IMR-90 (cell line): ENCODE measurements at regions not wholly inside any gene's neighbourhood (a gene's known extent, or its start where the extent isn't known, plus 50 kb on each side); places are given as distances from the start of the nearest gene placed in this dataset.

Experiments used
- ATAC-seq: fragments of 200-7000 bp; cut with Tn5 transposase; 2 replicates; pipeline ENCODE4 v1.9.1; 2020; ENCODE audit warnings: low read depth, mild to moderate bottlenecking, moderate library complexity
- BruUV-seq: library from RNA; stranded (reverse); fragments of 400-500 nt; replicated peaks from 2 replicates; lab custom pipeline; 2021; lab: Mats Ljungman, UMichigan
- CTCF ChIA-PET: fragments of 300-600 bp; formaldehyde crosslinking; extraction: SDS; loops from one replicate; lab custom pipeline; 2021; ENCODE audit warnings: antibody characterized with exemption; lab: Yijun Ruan, JAX
- POLR2A ChIA-PET: fragments of 300-600 bp; sonication (Branson Sonifier 250); formaldehyde crosslinking; loops from one replicate; lab custom pipeline; 2022; ENCODE audit warnings: antibody characterized with exemption; ENCODE audit not compliant: unreplicated experiment; lab: Charles Lee
- DNase-seq: peaks from one replicate; pipeline ENCODE4 v3.0.0; 2013
- H2AFZ ChIP-seq: replicated peaks from 2 replicates; pipeline ENCODE3; 2013; ENCODE audit warnings: low read length, mild to moderate bottlenecking; ENCODE audit not compliant: poor library complexity
- H2AK5ac ChIP-seq: 2 replicates; pipeline ENCODE4 v1.6.1; 2013; ENCODE audit warnings: low read depth, low read length, inconsistent platforms
- H2AK9ac ChIP-seq: replicated peaks from 2 replicates; pipeline ENCODE3; 2013; ENCODE audit warnings: mild to moderate bottlenecking, low read depth, low read length, moderate library complexity; ENCODE audit not compliant: poor library complexity
- H2BK120ac ChIP-seq: 2 replicates; pipeline ENCODE4 v1.6.1; 2013; ENCODE audit warnings: low read depth, low read length, inconsistent platforms
- H2BK15ac ChIP-seq: 3 replicates; pipeline ENCODE4 v1.6.1; 2013; ENCODE audit warnings: low read depth, low read length, inconsistent platforms
- H2BK20ac ChIP-seq: 2 replicates; pipeline ENCODE4 v1.6.1; 2013; ENCODE audit warnings: low read depth, mild to moderate bottlenecking, inconsistent platforms, low read length, moderate library complexity
- H2BK5ac ChIP-seq: 2 replicates; pipeline ENCODE4 v1.6.1; 2013; ENCODE audit warnings: mild to moderate bottlenecking, low read depth, low read length, inconsistent platforms; ENCODE audit not compliant: poor library complexity, severe bottlenecking
- H3K14ac ChIP-seq: replicated peaks from 2 replicates; pipeline ENCODE4 v1.6.1; 2013; ENCODE audit warnings: low read depth, low read length, inconsistent platforms
- H3K18ac ChIP-seq: 2 replicates; pipeline ENCODE4 v1.6.1; 2013; ENCODE audit warnings: low read depth, low read length, control low read depth
- H3K23ac ChIP-seq: 2 replicates; pipeline ENCODE4 v1.6.1; 2013; ENCODE audit warnings: low read depth, low read length, inconsistent platforms
- H3K27ac ChIP-seq: 2 replicates; pipeline ENCODE4 v1.5.1; 2013; ENCODE audit warnings: mild to moderate bottlenecking, control low read depth, low read length; ENCODE audit not compliant: insufficient read depth
- H3K27me3 ChIP-seq: 2 replicates; pipeline ENCODE4 v1.6.1; 2013; ENCODE audit warnings: low read length; ENCODE audit not compliant: control insufficient read depth, insufficient read depth
- H3K36me3 ChIP-seq: 2 replicates; pipeline ENCODE4 v1.6.1; 2013; ENCODE audit warnings: low read length, mixed read lengths; ENCODE audit not compliant: control insufficient read depth, insufficient read depth
- H3K4ac ChIP-seq: 2 replicates; pipeline ENCODE4 v1.6.1; 2013; ENCODE audit warnings: low read depth, low read length, inconsistent platforms
- H3K4me1 ChIP-seq: 2 replicates; pipeline ENCODE4 v1.6.1; 2013; ENCODE audit warnings: low read length, mixed read lengths; ENCODE audit not compliant: control insufficient read depth, insufficient read depth
- H3K4me2 ChIP-seq: 2 replicates; pipeline ENCODE4 v1.6.1; 2013; ENCODE audit warnings: low read depth, mild to moderate bottlenecking, control low read depth, low read length, moderate library complexity
- H3K4me3 ChIP-seq: 2 replicates; pipeline ENCODE4 v1.5.1; 2013; ENCODE audit warnings: low read depth, mild to moderate bottlenecking, control low read depth, low read length, moderate library complexity; ENCODE audit not compliant: insufficient read depth
- H3K56ac ChIP-seq: 2 replicates; pipeline ENCODE4 v1.6.1; 2013; ENCODE audit warnings: low read length, inconsistent platforms; ENCODE audit not compliant: insufficient read depth; ENCODE audit errors: extremely low read depth
- H3K79me1 ChIP-seq, 2 experiments: 2 replicates each; pipeline ENCODE4 v1.6.1; 2013; ENCODE audit warnings: low read length in 2 of 2, inconsistent platforms in 1 of 2, low read depth in 1 of 2
- H3K9ac ChIP-seq: 2 replicates; pipeline ENCODE4 v1.6.1; 2013; ENCODE audit warnings: low read depth, low read length, control low read depth
- H3K9me1 ChIP-seq: 2 replicates; pipeline ENCODE4 v1.6.1; 2013; ENCODE audit warnings: low read length, inconsistent platforms; ENCODE audit not compliant: insufficient read depth
- H3K9me3 ChIP-seq: 2 replicates; pipeline ENCODE4 v1.6.1; 2013; ENCODE audit warnings: low read length; ENCODE audit not compliant: control insufficient read depth, insufficient read depth
- H4K20me1 ChIP-seq: 2 replicates; pipeline ENCODE4 v1.6.1; 2013; ENCODE audit warnings: low read length, inconsistent platforms; ENCODE audit not compliant: insufficient read depth
- H4K5ac ChIP-seq: 2 replicates; pipeline ENCODE4 v1.6.1; 2013; ENCODE audit warnings: mild to moderate bottlenecking, low read depth, low read length, control low read depth
- H4K8ac ChIP-seq, 2 experiments: 2 replicates each; pipeline ENCODE4 v1.6.1; 2013; ENCODE audit warnings: low read depth in 2 of 2, low read length in 2 of 2, control low read depth in 1 of 2, inconsistent platforms in 1 of 2
- H4K91ac ChIP-seq: 2 replicates; pipeline ENCODE4 v1.6.1; 2013; ENCODE audit warnings: low read depth, low read length, inconsistent platforms; ENCODE audit not compliant: insufficient read depth
- BHLHE40 ChIP-seq: fragments of 150-350 bp; IDR thresholded peaks from 2 replicates; pipeline ENCODE4 v1.6.1; 2016; ENCODE audit warnings: mild to moderate bottlenecking, low read depth, low read length
- CEBPB ChIP-seq: IDR thresholded peaks from 2 replicates; pipeline ENCODE4 v1.6.1; 2012; ENCODE audit warnings: low read depth, low read length, improper control_type of control experiment
- CHD1 ChIP-seq: IDR thresholded peaks from 2 replicates; pipeline ENCODE4 v1.6.1; 2012; ENCODE audit warnings: low read depth, low read length, improper control_type of control experiment
- FOS ChIP-seq: fragments of 150-350 bp; IDR thresholded peaks from 2 replicates; pipeline ENCODE4 v1.6.1; 2016; ENCODE audit warnings: low read depth, low read length
- MAFK ChIP-seq: IDR thresholded peaks from 2 replicates; pipeline ENCODE4 v1.6.1; 2012; ENCODE audit warnings: low read depth, low read length, improper control_type of control experiment
- MAZ ChIP-seq: IDR thresholded peaks from 2 replicates; pipeline ENCODE4 v1.6.1; 2012; ENCODE audit warnings: low read depth, mild to moderate bottlenecking, low read length, improper control_type of control experiment, moderate library complexity, borderline replicate concordance
- MXI1 ChIP-seq: IDR thresholded peaks from 2 replicates; pipeline ENCODE4 v1.6.1; 2012; ENCODE audit warnings: low read depth, mild to moderate bottlenecking, low read length, moderate library complexity, borderline replicate concordance
- NFE2L2 ChIP-seq: fragments of 150-350 bp; IDR thresholded peaks from 2 replicates; pipeline ENCODE4 v1.6.1; 2016; ENCODE audit warnings: low read depth, mild to moderate bottlenecking, low read length
- POLR2A ChIP-seq: IDR thresholded peaks from 2 replicates; pipeline ENCODE4 v1.6.1; 2012; ENCODE audit warnings: mild to moderate bottlenecking, low read depth, low read length
- RAD21 ChIP-seq: IDR thresholded peaks from 2 replicates; pipeline ENCODE4 v1.6.1; 2012; ENCODE audit warnings: low read length, improper control_type of control experiment
- RCOR1 ChIP-seq: IDR thresholded peaks from 2 replicates; pipeline ENCODE4 v1.6.1; 2012; ENCODE audit warnings: mild to moderate bottlenecking, low read length, improper control_type of control experiment; ENCODE audit not compliant: insufficient replicate concordance
- RFX5 ChIP-seq: IDR thresholded peaks from 2 replicates; pipeline ENCODE4 v1.8.0; 2012; ENCODE audit warnings: low read depth, mild to moderate bottlenecking, low read length, moderate library complexity
- SMC3 ChIP-seq: fragments of 150-350 bp; IDR thresholded peaks from 2 replicates; pipeline ENCODE4 v1.6.1; 2016; ENCODE audit warnings: low read depth, mild to moderate bottlenecking, antibody characterized with exemption, low read length, moderate library complexity
- WGBS, 2 experiments: methylation state at CpG; one replicate each; pipeline versions ENCODE4 v1.1.5 to v1.1.7; 2013; ENCODE audit warnings: missing lambda C conversion rate in 2 of 2; ENCODE audit not compliant: insufficient read length in 1 of 2; ENCODE audit errors: extremely low coverage in 2 of 2; 5-methylcytosine and 5-hydroxymethylcytosine counted together
- dilution Hi-C: fragments of 300-500 bp; cut with HindIII; formaldehyde crosslinking; loops from one replicate; pipeline ENCODE4 v1.14.3; 2018; ENCODE audit warnings: low sequenced_read_pairs; ENCODE audit not compliant: unreplicated experiment
- in situ Hi-C: fragments of 300-500 bp; cut with MboI; formaldehyde crosslinking; loops from 3 replicates; pipeline ENCODE4 v1.14.3; 2019; ENCODE audit warnings: low sequenced_read_pairs, inconsistent platforms, mixed read lengths
- intact Hi-C: fragments of 100-400 bp; cut with micrococcal nuclease; formaldehyde crosslinking; loops from 2 replicates; pipeline ENCODE4 v1.10.0; 2022
- TF ChIP-seq, protein P1 (sequence below): fragments of 150-350 bp; IDR thresholded peaks from 2 replicates; pipeline ENCODE4 v1.6.1; 2016; ENCODE audit warnings: low read depth, mild to moderate bottlenecking, low read length, moderate library complexity, borderline replicate concordance
- TF ChIP-seq, protein P2 (sequence below): conservative IDR thresholded peaks from 2 replicates; pipeline ENCODE4 v1.5.1; 2012; ENCODE audit warnings: mild to moderate bottlenecking, low read depth, low read length, improper control_type of control experiment
- TF ChIP-seq, protein P3 (sequence below): fragments of 150-350 bp; IDR thresholded peaks from 2 replicates; pipeline ENCODE4 v1.6.1; 2017; ENCODE audit warnings: mild to moderate bottlenecking, antibody characterized with exemption, low read length, low read depth

DNA sequence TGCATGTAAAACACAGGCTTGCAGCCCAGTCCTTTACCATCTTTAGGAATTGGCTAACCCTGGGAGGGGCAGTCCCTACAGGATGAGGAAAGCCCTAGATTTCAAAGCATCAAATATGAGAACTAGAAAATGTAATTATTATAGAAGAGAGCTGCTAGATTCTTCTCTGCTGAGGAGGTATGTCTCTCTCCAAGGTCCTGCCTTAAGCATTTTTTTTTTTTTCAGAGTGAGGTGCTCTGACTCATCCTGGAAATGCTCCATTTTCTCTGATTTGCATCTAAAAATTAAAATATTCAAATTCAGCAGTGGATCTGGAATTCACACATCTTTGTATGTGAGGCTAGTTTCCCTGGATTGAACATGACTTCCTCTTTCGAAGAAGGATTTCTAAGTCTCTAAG, 149.8 kb downstream of the ZNF648 start:
- ChIA-PET POLR2A (no interaction called here), CTCF (no interaction called here)
- TF ChIP-seq MAFK (no peak), BHLHE40 (no peak), NFE2L2 (no peak), CHD1 (no peak), RAD21 (no peak), MXI1 (no peak), SMC3 (no peak), RFX5 (no peak), FOS (no peak), CEBPB (no peak), MAZ (no peak), POLR2A (no peak), RCOR1 (no peak)
- TF ChIP-seq, protein P1, sequence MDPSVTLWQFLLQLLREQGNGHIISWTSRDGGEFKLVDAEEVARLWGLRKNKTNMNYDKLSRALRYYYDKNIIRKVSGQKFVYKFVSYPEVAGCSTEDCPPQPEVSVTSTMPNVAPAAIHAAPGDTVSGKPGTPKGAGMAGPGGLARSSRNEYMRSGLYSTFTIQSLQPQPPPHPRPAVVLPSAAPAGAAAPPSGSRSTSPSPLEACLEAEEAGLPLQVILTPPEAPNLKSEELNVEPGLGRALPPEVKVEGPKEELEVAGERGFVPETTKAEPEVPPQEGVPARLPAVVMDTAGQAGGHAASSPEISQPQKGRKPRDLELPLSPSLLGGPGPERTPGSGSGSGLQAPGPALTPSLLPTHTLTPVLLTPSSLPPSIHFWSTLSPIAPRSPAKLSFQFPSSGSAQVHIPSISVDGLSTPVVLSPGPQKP, result no peak
- TF ChIP-seq, protein P2, sequence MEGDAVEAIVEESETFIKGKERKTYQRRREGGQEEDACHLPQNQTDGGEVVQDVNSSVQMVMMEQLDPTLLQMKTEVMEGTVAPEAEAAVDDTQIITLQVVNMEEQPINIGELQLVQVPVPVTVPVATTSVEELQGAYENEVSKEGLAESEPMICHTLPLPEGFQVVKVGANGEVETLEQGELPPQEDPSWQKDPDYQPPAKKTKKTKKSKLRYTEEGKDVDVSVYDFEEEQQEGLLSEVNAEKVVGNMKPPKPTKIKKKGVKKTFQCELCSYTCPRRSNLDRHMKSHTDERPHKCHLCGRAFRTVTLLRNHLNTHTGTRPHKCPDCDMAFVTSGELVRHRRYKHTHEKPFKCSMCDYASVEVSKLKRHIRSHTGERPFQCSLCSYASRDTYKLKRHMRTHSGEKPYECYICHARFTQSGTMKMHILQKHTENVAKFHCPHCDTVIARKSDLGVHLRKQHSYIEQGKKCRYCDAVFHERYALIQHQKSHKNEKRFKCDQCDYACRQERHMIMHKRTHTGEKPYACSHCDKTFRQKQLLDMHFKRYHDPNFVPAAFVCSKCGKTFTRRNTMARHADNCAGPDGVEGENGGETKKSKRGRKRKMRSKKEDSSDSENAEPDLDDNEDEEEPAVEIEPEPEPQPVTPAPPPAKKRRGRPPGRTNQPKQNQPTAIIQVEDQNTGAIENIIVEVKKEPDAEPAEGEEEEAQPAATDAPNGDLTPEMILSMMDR, result no peak
- TF ChIP-seq, protein P3, sequence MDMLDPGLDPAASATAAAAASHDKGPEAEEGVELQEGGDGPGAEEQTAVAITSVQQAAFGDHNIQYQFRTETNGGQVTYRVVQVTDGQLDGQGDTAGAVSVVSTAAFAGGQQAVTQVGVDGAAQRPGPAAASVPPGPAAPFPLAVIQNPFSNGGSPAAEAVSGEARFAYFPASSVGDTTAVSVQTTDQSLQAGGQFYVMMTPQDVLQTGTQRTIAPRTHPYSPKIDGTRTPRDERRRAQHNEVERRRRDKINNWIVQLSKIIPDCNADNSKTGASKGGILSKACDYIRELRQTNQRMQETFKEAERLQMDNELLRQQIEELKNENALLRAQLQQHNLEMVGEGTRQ, result no peak
- intact Hi-C loops, result no loop called here
- no TSS peak for BruUV-seq
- Histone ChIP-seq H3K23ac (no peak overlapping the region), H2BK15ac (no peak overlapping the region), H2AK9ac (no peak overlapping the region), H2AK5ac (no peak overlapping the region), H3K27me3 (no peaks in the 10 kb centered on the region), H3K56ac (no peak overlapping the region), H3K9ac (no peak overlapping the region), H3K9me3 (peaks cover 15% of the 10 kb centered on the region), H2BK120ac (no peak overlapping the region), H3K79me1 (no peaks in the 10 kb centered on the region), H4K5ac (no peak overlapping the region), H2BK5ac (no peak overlapping the region), H3K27ac (no peak overlapping the region), H3K36me3 (no peaks in the 10 kb centered on the region), H2BK20ac (no peak overlapping the region), H3K14ac (no peak overlapping the region), H3K4me3 (no peak overlapping the region), H3K4ac (no peak overlapping the region), H4K91ac (no peak overlapping the region), H3K4me2 (no peak overlapping the region), H3K18ac (no peak overlapping the region), H3K9me1 (no peaks in the 10 kb centered on the region), H4K20me1 (no peaks in the 10 kb centered on the region), H2AFZ (no peak overlapping the region), H3K4me1 (no peaks in the 10 kb centered on the region), H4K8ac (no peak overlapping the region)
- dilution Hi-C loops, result no loop called here
- no CpG with 5 or more reads among the region's 1 CpG for WGBS, 2 experiments
- in situ Hi-C loops, result no loop called here
- ATAC-seq, result no peak
- no peak for DNase-seq
